Keratinocyte (primary cell): ENCODE measurements at regions not wholly inside any gene's neighbourhood (a gene's known extent, or its start where the extent isn't known, plus 50 kb on each side); places are given as distances from the start of the nearest gene placed in this dataset.

Source experiments
- DNase-seq: peaks from one replicate; pipeline ENCODE4 v3.0.0-alpha.2; 2011; ENCODE audit warnings: low read depth, missing footprints, low spot score
- FAIRE-seq: peaks from 2 replicates; lab custom pipeline; 2011; peaks lifted over from hg19 to GRCh38; lab: Jason Lieb, UNC
- H2AFZ ChIP-seq: 2 replicates; pipeline ENCODE4 v1.6.0; 2012; ENCODE audit warnings: low read length, control low read depth, inconsistent platforms; ENCODE audit not compliant: control insufficient read depth
- H3K27ac ChIP-seq: 2 replicates; pipeline ENCODE4 v1.5.1; 2011; ENCODE audit warnings: low read length; ENCODE audit not compliant: control insufficient read depth, insufficient read depth
- H3K27me3 ChIP-seq: 3 replicates; pipeline ENCODE4 v1.6.0; 2011; ENCODE audit warnings: low read length; ENCODE audit not compliant: control insufficient read depth, insufficient read depth; ENCODE audit errors: extremely low read depth
- H3K36me3 ChIP-seq, 2 experiments: 2 replicates in 1 of 2; 3 replicates in 1 of 2; pipeline ENCODE4 v1.5.1; 2011; ENCODE audit warnings: low read length in 2 of 2, mild to moderate bottlenecking in 1 of 2; ENCODE audit not compliant: control insufficient read depth in 2 of 2, insufficient read depth in 2 of 2; ENCODE audit errors: extremely low read depth in 1 of 2
- H3K4me1 ChIP-seq: 3 replicates; pipeline ENCODE4 v1.5.1; 2011; ENCODE audit warnings: low read length; ENCODE audit not compliant: control insufficient read depth, insufficient read depth; ENCODE audit errors: extremely low read depth
- H3K4me2 ChIP-seq: 3 replicates; pipeline ENCODE4 v1.6.0; 2011; ENCODE audit warnings: low read depth, low read length; ENCODE audit not compliant: control insufficient read depth, insufficient read depth; ENCODE audit errors: extremely low read depth
- H3K4me3 ChIP-seq, 3 experiments: fragments of 200-600 bp in 1 of 3; sonication (generic) in 1 of 3; 2 replicates in 2 of 3; 3 replicates in 1 of 3; pipeline ENCODE4 v1.5.1; 2011 to 2016; ENCODE audit warnings: low read length in 3 of 3, mild to moderate bottlenecking in 3 of 3, control low read depth in 2 of 3, inconsistent platforms in 1 of 3, low read depth in 1 of 3, mixed read lengths in 1 of 3, mixed run types in 1 of 3, moderate library complexity in 1 of 3; ENCODE audit not compliant: control insufficient read depth in 2 of 3, insufficient read depth in 2 of 3; ENCODE audit errors: extremely low read depth in 1 of 3
- H3K79me2 ChIP-seq: 2 replicates; pipeline ENCODE4 v1.6.0; 2012; ENCODE audit warnings: low read length; ENCODE audit not compliant: control insufficient read depth, insufficient read depth
- H3K9ac ChIP-seq: 3 replicates; pipeline ENCODE4 v1.6.0; 2011; ENCODE audit warnings: low read length; ENCODE audit not compliant: control insufficient read depth, insufficient read depth; ENCODE audit errors: extremely low read depth
- H3K9me1 ChIP-seq: 3 replicates; pipeline ENCODE4 v1.6.0; 2011; ENCODE audit warnings: low read length; ENCODE audit not compliant: control insufficient read depth, insufficient read depth; ENCODE audit errors: extremely low read depth
- H3K9me3 ChIP-seq: 2 replicates; pipeline ENCODE4 v1.5.1; 2012; ENCODE audit warnings: low read depth, low read length; ENCODE audit not compliant: control insufficient read depth
- H4K20me1 ChIP-seq: 3 replicates; pipeline ENCODE4 v1.6.0; 2011; ENCODE audit warnings: low read length; ENCODE audit not compliant: control insufficient read depth, insufficient read depth; ENCODE audit errors: extremely low read depth
- EZH2 ChIP-seq: IDR thresholded peaks from one replicate; pipeline ENCODE4 v1.6.1; 2012; ENCODE audit warnings: inconsistent platforms, mild to moderate bottlenecking, low read length, moderate library complexity
- dilution Hi-C: fragments of 300-500 bp; cut with MboI; formaldehyde crosslinking; loops from one replicate; pipeline ENCODE4 v1.7.0; 2020; ENCODE audit warnings: low sequenced_read_pairs; ENCODE audit not compliant: extremely low pct_ligation_motif_present
- TF ChIP-seq, protein P1 (sequence below), 3 experiments: IDR thresholded peaks in 1 of 3; conservative IDR thresholded peaks in 1 of 3; optimal IDR thresholded peaks in 1 of 3; 2 replicates in 2 of 3; 3 replicates in 1 of 3; pipeline versions ENCODE3 to v1.5.1; 2011; ENCODE audit warnings: low read length in 3 of 3, mild to moderate bottlenecking in 3 of 3, moderate library complexity in 2 of 3, control low read depth in 1 of 3, inconsistent platforms in 1 of 3; ENCODE audit not compliant: insufficient read depth in 2 of 3; ENCODE audit errors: extremely low read depth in 1 of 3

DNA sequence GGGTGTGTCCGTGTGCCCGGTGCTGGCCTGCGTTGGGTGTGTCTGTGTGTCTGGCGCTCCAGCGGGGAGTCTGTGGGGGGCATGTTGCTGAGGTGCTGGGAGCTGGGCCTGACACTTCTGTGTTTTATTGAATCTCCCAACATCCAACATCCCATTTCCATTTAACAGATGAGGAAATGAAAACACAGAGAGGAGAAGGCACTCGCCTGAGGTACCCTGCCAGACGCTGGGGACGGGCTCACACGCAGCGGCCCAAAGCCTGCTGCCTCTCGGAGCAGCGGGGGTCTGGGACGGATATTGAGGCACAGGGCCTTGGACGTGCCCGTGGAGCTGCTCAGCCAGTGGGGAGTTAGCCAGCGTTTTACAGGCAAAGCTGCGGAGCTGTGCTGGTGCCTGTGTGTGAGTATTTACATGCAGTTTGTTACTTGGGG is 133.9 kb downstream of the DNAJB6 start:
- Histone ChIP-seq H3K4me2 (no peak overlapping the region), H3K4me1 (no peaks in the 10 kb centered on the region), H2AFZ (no peak overlapping the region), H3K9me1 (no peaks in the 10 kb centered on the region), H3K9ac (no peak overlapping the region), H3K4me3 (no peak overlapping the region), H3K36me3 (no peaks in the 10 kb centered on the region), H3K27me3 (no peaks in the 10 kb centered on the region), H3K27ac (no peak overlapping the region), H3K79me2 (no peaks in the 10 kb centered on the region), H3K9me3 (peaks cover 7% of the 10 kb centered on the region), H4K20me1 (no peaks in the 10 kb centered on the region)
- no peak for TF ChIP-seq EZH2
- TF ChIP-seq, protein P1, sequence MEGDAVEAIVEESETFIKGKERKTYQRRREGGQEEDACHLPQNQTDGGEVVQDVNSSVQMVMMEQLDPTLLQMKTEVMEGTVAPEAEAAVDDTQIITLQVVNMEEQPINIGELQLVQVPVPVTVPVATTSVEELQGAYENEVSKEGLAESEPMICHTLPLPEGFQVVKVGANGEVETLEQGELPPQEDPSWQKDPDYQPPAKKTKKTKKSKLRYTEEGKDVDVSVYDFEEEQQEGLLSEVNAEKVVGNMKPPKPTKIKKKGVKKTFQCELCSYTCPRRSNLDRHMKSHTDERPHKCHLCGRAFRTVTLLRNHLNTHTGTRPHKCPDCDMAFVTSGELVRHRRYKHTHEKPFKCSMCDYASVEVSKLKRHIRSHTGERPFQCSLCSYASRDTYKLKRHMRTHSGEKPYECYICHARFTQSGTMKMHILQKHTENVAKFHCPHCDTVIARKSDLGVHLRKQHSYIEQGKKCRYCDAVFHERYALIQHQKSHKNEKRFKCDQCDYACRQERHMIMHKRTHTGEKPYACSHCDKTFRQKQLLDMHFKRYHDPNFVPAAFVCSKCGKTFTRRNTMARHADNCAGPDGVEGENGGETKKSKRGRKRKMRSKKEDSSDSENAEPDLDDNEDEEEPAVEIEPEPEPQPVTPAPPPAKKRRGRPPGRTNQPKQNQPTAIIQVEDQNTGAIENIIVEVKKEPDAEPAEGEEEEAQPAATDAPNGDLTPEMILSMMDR (optimal IDR thresholded peaks at IDR 0.05 in 1 of 3, IDR thresholded peaks at IDR 0.05 in 1 of 3, conservative IDR thresholded peaks at IDR 0.05 in 1 of 3; ENCODE audit: extremely low read depth in 1 of 3, insufficient read depth in 2 of 3, low read length in 3 of 3), result no peak
- FAIRE-seq (no peak), DNase-seq (no peak)
- dilution Hi-C loops, result no loop called here

DNA sequence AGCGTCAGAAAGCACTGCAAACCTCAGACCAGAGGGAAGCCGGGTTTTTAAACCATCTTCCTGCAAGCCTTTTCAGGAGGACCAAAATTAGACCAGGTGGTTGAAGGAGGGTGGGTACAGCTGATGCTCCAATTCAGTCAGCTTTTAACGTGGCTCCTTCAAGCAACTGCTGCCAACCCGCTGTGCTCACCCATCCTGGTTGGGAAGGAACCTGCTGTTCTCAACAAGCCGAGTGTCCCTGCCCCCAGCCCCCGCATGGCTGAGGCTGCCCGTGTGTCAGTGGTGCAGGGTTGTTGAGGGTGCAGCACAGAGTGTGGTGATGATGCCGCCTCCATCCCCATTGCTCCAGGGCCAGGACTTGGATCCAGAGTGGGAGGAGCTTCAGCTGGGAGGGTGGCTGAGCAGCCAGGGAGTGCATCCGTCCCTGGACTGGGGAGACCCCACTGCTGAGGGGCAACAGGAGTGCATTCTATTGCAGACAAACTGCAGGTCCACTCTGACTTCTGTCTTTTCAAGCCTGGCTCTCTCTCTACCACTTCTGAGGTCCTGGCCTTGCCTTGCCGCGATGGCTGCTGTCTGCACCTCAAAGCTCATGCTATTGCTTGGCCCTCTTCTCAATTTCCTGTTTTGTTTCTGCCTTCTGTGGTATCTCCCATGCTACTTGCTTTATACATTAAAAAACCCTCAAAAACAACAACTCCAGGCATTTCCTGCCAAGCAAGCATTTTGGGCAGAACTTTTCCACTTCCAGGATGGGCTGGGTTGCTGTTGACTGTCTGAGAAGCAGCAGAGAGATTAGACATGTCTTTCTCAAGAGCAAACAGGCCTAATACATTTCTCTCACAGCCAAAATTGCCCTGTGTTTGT is 134.7 kb downstream of the DNAJB6 start:
- peaks cover 7% of the 10 kb centered on the region for H3K9me3 ChIP-seq
- TF ChIP-seq, protein P1 (optimal IDR thresholded peaks at IDR 0.05 in 1 of 3, IDR thresholded peaks at IDR 0.05 in 1 of 3, conservative IDR thresholded peaks at IDR 0.05 in 1 of 3; ENCODE audit: extremely low read depth in 1 of 3, insufficient read depth in 2 of 3, low read length in 3 of 3), result no peak
- TF ChIP-seq EZH2, result no peak
- H2AFZ ChIP-seq, result no peak overlapping the region
- H4K20me1 ChIP-seq, result no peaks in the 10 kb centered on the region
- H3K27me3 ChIP-seq, result no peaks in the 10 kb centered on the region
- H3K79me2 ChIP-seq, result no peaks in the 10 kb centered on the region
- H3K9ac ChIP-seq, result no peak overlapping the region
- H3K27ac ChIP-seq, result no peak overlapping the region
- H3K4me1 ChIP-seq, result no peaks in the 10 kb centered on the region
- DNase-seq (no peak), FAIRE-seq (no peak)
- no peaks in the 10 kb centered on the region for H3K36me3 ChIP-seq
- H3K9me1 ChIP-seq, result no peaks in the 10 kb centered on the region
- no peak overlapping the region for H3K4me3 ChIP-seq
- no peak overlapping the region for H3K4me2 ChIP-seq
- dilution Hi-C loops, result no loop called here
